Kidney epithelial cell (primary cell): ENCODE measurements at regions not wholly inside any gene's neighbourhood (a gene's known extent, or its start where the extent isn't known, plus 50 kb on each side); places are given as distances from the start of the nearest gene placed in this dataset.

Source experiments
- DNase-seq: peaks from one replicate; pipeline ENCODE4 v3.0.0-alpha.2; 2010; ENCODE audit warnings: low read depth
- H3K27me3 ChIP-seq: 2 replicates; pipeline ENCODE4 v1.6.0; 2011; ENCODE audit warnings: low read length; ENCODE audit not compliant: control insufficient read depth, insufficient read depth
- H3K36me3 ChIP-seq: 2 replicates; pipeline ENCODE4 v1.5.1; 2011; ENCODE audit warnings: low read length; ENCODE audit not compliant: control insufficient read depth, insufficient read depth
- H3K4me3 ChIP-seq: 2 replicates; pipeline ENCODE4 v1.5.1; 2011; ENCODE audit warnings: low read depth, mild to moderate bottlenecking, control low read depth, low read length
- TF ChIP-seq, protein P1 (sequence below): IDR thresholded peaks from 2 replicates; pipeline ENCODE4 v1.5.1; 2011; ENCODE audit warnings: mild to moderate bottlenecking, moderate library complexity, low read length, control low read depth, inconsistent platforms; ENCODE audit not compliant: insufficient read depth, poor library complexity, severe bottlenecking

DNA sequence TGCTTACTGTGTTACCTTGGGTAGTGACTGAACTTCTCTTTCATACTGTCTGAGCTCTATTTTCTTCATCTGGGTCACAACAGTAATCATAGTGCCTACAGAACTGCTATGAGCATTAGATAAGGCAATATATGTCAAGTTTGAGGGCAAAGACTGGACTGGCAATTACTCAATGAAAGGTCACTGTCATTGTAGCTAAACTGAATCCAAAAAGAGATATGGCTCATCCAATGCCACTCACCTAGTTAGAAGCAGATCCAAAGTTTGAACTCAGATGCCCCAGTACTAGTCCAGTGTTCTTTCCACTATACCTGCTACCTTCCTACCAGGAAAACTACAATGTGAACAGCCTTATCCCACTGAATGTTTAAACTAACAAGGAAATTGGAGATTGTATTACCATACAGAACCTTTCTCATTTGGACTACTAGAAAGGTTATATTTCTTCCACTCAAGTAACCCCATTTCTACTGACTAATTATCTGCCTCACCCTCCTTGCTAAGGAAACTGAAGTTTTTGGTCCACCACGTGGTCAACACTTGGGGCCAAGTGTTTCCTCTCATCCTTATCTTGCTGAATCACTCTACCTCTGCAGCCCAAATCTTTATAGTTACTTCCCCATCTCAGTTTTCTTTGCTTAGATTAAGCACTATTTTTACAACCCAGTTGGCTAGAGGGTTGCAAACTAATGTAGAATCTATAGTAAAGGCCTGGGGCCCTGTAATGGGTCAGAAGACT, 202.3 kb upstream of the LPP start:
- Histone ChIP-seq H3K36me3 (no peaks in the 10 kb centered on the region), H3K27me3 (no peaks in the 10 kb centered on the region), H3K4me3 (no peak overlapping the region)
- TF ChIP-seq, protein P1, sequence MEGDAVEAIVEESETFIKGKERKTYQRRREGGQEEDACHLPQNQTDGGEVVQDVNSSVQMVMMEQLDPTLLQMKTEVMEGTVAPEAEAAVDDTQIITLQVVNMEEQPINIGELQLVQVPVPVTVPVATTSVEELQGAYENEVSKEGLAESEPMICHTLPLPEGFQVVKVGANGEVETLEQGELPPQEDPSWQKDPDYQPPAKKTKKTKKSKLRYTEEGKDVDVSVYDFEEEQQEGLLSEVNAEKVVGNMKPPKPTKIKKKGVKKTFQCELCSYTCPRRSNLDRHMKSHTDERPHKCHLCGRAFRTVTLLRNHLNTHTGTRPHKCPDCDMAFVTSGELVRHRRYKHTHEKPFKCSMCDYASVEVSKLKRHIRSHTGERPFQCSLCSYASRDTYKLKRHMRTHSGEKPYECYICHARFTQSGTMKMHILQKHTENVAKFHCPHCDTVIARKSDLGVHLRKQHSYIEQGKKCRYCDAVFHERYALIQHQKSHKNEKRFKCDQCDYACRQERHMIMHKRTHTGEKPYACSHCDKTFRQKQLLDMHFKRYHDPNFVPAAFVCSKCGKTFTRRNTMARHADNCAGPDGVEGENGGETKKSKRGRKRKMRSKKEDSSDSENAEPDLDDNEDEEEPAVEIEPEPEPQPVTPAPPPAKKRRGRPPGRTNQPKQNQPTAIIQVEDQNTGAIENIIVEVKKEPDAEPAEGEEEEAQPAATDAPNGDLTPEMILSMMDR = no peak
- no peak for DNase-seq

DNA sequence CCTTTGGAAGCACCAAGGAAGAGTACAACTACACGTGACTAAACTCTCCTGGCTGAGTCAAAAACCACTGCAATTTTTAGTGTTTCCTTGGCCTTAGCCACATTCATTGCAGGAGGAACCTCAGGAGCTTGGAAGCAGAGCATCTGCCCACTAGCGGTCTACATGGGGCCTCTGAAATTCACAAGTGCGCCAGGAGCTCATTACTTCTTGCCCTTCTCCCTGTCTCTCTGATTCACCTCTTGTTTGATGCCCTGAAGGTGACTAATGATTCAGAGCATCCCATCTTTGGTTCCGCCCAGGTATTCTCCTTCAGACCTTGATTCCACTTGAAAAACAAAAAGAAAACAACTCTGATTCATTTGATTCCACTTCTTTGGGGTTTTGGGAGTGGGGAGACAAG, 201.1 kb upstream of the LPP start:
- Histone ChIP-seq H3K27me3 (no peaks in the 10 kb centered on the region), H3K4me3 (no peak overlapping the region), H3K36me3 (no peaks in the 10 kb centered on the region)
- TF ChIP-seq, protein P1 = no peak
- DNase-seq = no peak

DNA sequence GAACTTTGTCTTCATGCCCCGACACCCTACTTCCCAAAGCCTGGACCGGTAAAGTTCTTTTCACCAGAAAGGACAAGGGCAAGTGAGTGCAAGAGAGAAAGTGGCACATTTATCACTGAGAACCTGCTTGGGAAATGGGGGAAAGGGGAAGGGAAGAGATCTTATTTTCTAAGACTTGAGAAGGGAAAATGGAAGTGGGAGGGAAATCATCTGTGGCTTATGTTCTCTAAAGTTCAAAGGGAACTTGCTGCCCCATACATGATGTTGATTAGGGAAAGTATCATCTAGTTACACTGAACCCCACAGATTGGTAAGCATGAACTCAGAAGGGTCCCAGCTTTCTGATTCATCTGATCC, 199.5 kb upstream of the LPP start:
- Histone ChIP-seq H3K36me3 (no peaks in the 10 kb centered on the region), H3K4me3 (no peak overlapping the region), H3K27me3 (no peaks in the 10 kb centered on the region)
- TF ChIP-seq, protein P1 = no peak
- no peak for DNase-seq

DNA sequence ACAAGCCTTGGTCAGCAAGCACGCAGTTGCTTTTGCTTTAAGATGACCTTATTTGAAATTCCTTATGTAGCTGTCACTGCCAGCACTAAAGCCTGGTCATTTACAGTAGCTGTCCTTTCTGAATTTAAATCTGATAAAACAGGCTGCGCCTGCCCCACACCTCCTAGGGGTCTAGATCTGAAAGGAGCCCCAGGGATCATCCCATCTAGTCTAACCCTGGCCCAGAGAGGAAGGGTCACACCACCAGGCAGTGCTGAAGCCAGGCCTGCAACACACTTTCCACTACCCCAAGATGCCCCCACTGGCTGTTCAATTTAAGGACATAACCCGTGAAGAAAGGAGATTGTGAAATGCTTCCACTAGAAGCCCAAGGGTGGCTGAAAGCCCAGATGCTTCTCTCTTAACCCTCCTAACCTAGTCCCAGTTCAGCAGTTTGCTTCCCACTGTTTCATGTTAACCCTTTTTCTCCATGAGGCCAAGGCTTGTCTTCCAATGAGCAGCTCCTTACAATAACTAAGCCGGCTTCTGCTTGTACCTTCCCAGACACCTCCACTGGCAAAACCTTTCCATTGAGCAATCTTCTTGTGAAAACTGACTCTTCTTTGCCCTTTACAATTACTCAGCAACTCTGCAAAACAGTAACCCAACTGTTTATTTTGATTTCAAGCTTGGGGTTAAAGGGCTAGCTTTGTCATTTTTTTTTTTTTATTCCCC, 198.9 kb upstream of the LPP start:
- TF ChIP-seq, protein P1 = no peak
- peak; percentile 95 for DNase-seq

DNA sequence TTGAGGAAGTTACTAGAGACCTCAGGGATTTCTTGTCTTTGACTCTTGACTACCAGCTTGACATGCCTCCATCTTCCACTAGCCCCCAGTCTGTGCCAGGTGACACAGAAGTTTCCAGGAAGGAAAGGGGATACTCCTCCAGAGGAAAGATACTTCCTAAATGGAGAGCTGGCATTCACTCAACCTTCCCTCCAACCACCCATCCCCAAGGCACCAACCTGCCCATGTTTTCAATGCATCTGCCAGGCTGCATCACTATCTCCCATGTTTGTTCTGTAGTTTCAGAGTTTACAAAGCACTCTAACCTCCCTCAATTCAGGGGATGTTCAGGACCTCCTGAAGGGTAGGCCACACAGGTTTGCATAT, 198.4 kb upstream of the LPP start:
- TF ChIP-seq, protein P1 = no peak
- Histone ChIP-seq H3K36me3 (no peaks in the 10 kb centered on the region), H3K27me3 (no peaks in the 10 kb centered on the region), H3K4me3 (no peak overlapping the region)
- no peak for DNase-seq

More for the DNA sequence above, 198.9 kb upstream of the LPP start:
- Histone ChIP-seq H3K4me3 (no peak overlapping the region), H3K27me3 (no peaks in the 10 kb centered on the region), H3K36me3 (no peaks in the 10 kb centered on the region)

DNA sequence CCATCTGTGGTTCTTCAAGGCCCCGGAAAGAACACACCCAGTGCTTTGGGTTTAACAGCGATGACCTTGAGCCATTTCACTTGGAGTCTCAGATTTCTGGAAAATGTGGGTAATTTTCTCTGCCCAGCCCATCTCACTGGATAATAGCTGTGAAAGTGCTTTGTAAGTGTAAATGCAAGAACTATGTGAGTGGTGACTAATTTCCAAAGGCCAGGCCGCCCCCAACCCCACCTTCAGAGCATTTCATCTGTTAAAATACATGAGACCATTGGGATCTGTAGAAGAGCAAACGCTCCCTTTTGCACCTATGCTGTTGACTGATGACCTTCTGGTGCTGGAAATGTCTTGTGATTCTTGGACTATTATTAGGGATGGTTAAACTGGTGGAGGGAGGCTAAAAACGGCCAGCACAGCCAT, 196.8 kb upstream of the LPP start:
- Histone ChIP-seq H3K27me3 (no peaks in the 10 kb centered on the region), H3K36me3 (no peaks in the 10 kb centered on the region), H3K4me3 (no peak overlapping the region)
- TF ChIP-seq, protein P1 = no peak
- no peak for DNase-seq
